NCI-H146 treated with DMSO at 0.1 percent for 48 hours (cell line): ENCODE measurements at regions not wholly inside any gene's neighbourhood (a gene's known extent, or its start where the extent isn't known, plus 50 kb on each side); places are given as distances from the start of the nearest gene placed in this dataset.

Experiments used
- DNase-seq: peaks from one replicate; lab custom pipeline; 2025; ENCODE audit not compliant: unreplicated experiment; lab: John Stamatoyannopoulos, UW

DNA sequence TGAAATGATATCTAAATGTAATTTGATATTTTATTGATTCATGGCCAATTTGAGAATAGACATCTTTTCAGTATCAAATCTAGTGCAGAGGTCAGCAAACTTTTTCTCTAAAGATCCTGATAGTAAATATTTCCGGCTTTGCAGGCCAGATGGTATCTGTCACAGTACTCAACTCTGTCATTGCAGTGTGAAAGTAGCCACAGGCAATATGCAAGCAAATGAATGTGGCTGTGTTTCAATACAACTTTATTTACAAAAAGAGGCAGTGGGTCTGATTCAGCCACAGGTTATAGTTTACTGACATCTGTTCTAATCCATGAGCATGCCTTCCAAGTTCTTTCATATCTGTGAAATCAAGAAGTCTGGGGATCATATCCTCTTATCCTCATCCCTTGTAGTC lies 221.2 kb downstream of the PRDM2 start:
- DNase-seq: no peak

GRCh38 chr1:13922466-13923110 lies 222.6 kb downstream of the PRDM2 start:
- DNase-seq: no peak

GRCh38 chr1:13926556-13926955 lies 226.6 kb downstream of the PRDM2 start:
- DNase-seq: no peak

DNA sequence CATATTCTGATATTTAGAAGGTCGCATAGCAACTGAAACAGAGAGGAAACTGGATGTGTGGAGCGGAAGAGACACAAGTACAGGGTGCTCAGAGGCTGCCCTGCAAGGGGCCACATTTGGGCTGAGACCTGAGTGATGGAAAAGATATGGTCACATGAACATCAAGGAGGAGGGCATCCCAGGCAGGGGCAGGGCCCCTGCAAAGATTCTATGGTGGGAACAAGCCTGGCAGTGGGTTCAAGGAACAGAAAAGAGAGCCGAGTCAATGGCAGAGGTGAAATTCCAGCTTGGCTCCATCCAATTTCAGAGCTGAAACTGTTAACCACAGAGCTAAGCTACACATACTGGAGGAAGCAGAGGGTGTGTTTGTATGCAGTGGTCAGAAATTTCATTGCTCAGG lies 227.7 kb downstream of the PRDM2 start:
- DNase-seq: no peak

- DNase-seq: no peak
These were observed 229.3 kb downstream of the PRDM2 start for GRCh38 chr1:13929313-13929712.

GRCh38 chr1:13930151-13930550 lies 230.2 kb downstream of the PRDM2 start:
- DNase-seq: no peak

GRCh38 chr1:13931226-13931625 lies 231.2 kb downstream of the PRDM2 start:
- DNase-seq: no peak

DNA sequence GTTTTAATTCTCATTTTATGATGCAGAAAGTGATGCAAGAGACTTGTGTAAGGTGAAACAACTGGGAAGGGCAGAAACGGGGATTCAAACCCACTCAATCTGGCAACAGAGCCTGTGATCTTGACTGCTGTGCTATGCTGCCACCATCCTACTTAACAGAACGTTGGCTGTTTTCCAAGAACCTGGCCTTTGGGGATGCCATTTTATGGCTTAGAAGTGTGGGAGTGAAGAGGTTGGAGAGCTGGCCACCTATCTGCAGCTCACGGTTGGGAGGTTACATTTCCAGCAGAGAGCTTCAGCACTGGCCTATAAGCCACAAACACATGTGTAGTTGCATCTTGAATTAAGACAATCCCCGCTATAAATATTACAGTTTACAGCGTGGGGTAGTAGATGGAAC lies 235.3 kb downstream of the PRDM2 start:
- DNase-seq: no peak

- no peak for DNase-seq
These were observed 241.3 kb downstream of the PRDM2 start for GRCh38 chr1:13941315-13941714.

DNA sequence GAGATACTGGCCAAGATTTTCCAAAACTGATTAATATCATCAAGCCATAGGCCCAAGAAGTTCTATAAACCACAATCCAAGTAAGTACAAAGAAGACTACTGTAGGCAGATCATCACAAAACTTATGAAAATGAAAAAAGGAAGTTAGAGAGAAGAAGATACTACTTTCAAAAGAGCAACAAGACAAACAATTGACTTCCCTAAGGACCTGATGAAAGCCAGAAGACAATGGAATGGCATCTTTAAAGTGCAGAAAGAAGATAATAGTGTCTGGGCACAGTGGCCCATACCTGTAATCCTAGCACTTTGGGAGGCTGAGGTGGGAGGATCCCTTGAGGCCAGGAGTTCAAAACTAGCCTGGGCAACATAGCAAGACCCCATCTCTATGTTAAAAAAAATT lies 243.1 kb downstream of the PRDM2 start:
- DNase-seq: no peak

DNA sequence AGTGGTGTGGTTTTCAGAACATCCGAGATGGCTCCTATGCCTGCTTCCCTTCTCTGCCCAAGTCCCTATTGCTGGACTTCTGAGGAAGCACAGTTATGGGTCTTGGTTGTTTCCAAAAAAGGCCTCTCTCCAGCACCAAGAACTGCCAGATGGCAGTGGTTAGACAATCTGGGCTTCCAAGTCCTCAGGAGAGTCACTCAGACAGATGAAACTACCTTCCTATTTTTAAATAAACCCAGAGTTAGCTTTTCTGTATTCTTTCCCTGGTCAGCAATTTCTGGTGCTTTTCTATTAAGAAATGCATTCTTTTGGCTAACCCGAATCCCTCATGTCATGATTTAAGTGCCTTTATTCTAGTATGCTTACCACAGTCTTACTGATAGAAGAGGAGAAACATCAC lies 245.9 kb downstream of the PRDM2 start:
- no peak for DNase-seq

GRCh38 chr1:13947658-13948057 lies 247.7 kb downstream of the PRDM2 start:
- no peak for DNase-seq

DNA sequence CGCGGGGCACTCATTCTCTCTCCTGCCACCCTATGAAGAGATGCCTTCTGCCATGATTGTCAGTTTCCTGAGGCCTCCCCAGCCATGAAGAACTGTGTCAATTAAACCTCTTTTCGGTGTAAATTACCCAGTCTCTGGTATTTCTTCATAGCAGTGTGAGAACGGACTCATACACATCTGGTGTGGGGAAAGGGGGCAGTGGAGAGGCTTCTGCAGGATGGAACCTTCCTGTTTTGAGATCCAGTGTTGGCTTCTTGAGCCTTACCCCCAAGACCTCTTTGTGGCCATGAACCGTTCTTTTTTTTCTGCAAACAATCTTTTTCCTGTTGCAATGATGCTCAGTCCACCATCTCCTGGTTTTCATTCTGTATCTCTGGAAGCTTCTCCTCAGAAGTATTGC lies 248.4 kb downstream of the PRDM2 start:
- DNase-seq: no peak

GRCh38 chr1:13948888-13949391 lies 249.0 kb downstream of the PRDM2 start:
- no peak for DNase-seq

DNA sequence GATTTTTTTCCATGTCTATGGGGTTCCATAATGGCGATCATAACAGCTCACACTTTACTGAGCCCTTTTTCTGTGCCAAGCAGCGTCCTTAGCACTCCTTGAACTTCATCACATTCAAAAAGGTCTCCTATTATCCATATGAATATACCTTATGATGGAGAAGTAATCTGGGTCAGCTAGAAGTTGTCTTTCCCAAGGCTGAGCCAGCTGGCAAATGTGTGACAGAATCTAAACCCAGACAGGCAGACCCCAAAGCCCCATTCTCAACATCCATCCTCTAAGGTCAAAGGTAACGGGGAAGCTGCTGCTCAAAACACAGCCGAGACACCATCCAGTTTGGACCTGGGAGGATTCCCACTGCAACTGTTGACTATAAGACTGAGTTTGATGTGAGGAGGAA lies 249.6 kb downstream of the PRDM2 start:
- DNase-seq: no peak

DNA sequence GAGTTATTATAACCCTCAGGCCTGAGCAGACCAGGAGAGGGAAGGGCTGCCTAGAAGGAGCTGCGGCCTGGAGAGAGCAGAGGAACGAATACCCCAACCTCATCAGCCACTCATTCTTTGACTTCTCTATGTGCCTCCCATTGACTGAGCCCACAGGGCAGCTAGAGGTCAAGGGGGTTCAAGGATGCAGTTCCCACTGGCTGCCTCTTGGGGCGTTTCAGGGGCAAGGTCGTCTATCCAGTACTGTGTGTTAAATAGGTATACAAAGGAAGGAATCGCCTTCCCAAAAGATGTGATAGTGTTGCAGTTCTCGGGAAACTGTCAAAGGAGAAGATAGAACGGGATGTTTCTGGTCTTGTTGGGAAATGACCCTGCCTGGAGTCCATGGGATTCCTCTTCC lies 250.6 kb downstream of the PRDM2 start:
- DNase-seq: no peak

GRCh38 chr1:13951793-13952751 lies 252.1 kb downstream of the PRDM2 start:
- no peak for DNase-seq

- DNase-seq: no peak
These were observed 253.0 kb downstream of the PRDM2 start for GRCh38 chr1:13952985-13953384.

DNA sequence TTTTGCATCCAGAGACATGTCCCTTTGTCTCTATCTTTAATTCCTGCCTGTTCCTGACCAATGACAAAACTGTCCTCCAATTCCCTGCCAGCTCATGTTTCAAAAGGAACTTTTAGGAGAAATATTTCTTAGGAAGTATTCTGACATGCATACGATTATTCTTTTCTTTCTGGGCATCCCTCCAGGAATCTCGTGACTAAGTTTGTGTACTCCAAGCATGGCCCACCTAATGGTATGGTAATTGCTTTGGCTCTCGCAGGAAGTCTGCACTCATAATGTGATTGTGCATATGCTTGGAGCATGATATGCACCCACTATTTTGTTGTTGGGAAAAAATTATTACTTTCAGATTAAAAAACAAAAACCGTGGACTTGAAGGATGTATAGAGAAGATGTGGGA lies 256.4 kb downstream of the PRDM2 start:
- no peak for DNase-seq

DNA sequence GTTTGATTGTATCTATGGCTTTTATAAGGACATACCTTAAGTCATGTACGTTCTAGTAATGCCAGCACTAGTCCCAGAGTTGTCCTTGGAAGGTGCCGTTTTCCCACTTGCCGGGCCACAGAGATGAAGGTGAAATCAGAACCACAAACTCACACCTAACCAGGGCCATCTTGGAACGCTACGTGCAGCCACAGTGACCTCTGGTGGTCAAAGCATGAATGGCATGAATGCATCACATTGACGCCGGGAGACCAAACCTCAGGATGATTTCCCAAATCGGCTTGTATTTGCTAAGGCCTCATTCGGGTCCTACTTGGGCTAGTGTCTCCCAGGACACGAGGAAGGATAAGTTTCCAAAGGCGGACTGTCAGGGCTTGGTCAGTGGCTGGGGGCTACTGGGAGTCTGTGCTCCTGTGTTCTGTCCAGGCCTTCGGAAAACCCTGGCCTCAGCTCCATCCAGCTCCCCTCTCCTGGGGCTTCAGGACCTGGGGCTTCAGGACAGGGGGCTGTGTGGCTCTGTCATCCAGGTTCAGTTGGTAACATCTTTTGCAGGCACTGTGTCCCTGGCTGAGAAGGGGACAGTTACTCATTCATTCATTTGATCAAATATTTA lies 260.5 kb downstream of the PRDM2 start:
- DNase-seq: peak; percentile 9

- no peak for DNase-seq
These were observed 264.8 kb downstream of the PRDM2 start for GRCh38 chr1:13964768-13965167.
